A549 (cell line): ENCODE measurements at regions not wholly inside any gene's neighbourhood (a gene's known extent, or its start where the extent isn't known, plus 50 kb on each side); places are given as distances from the start of the nearest gene placed in this dataset.

Experiments used
- ATAC-seq, 2 experiments: fragments of 200-7000 bp in 1 of 2; fragments of >200 bp in 1 of 2; cut with Nextera tagmentation in 1 of 2; cut with Tn5 transposase in 1 of 2; 3 replicates each; pipeline versions ENCODE4 v1.8.0 to v1.9.1; 2018 to 2020; ENCODE audit warnings: mild to moderate bottlenecking in 1 of 2, moderate library complexity in 1 of 2
- CTCF ChIA-PET: fragments of 300-600 bp; sonication (Branson Sonifier 250); formaldehyde crosslinking; extraction: SDS; loops from one replicate; lab custom pipeline; 2021; ENCODE audit warnings: antibody characterized with exemption, inconsistent platforms; lab: Yijun Ruan, JAX
- POLR2A ChIA-PET: fragments of 350-600 bp; formaldehyde crosslinking; extraction: SDS; loops from one replicate; lab custom pipeline; 2021; ENCODE audit warnings: antibody characterized with exemption, inconsistent platforms; lab: Yijun Ruan, JAX
- DNase-seq, 2 experiments: peaks; one replicate each; pipeline versions ENCODE4 v3.0.0 to v3.0.0-alpha.2; 2011 to 2016; ENCODE audit warnings: low read depth in 1 of 2, low spot score in 1 of 2
- FAIRE-seq: peaks from 2 replicates; lab custom pipeline; 2011; peaks lifted over from hg19 to GRCh38; lab: Jason Lieb, UNC
- H3K27ac ChIP-seq, 2 experiments: fragments of >200 bp; sonication (Bioruptor Twin); formaldehyde crosslinking; 3 replicates each; pipeline ENCODE4 v1.5.1; 2016 to 2017
- H3K4me1 ChIP-seq: fragments of >200 bp; sonication (Bioruptor Twin); formaldehyde crosslinking; 3 replicates; pipeline ENCODE4 v1.6.1; 2016
- H3K4me2 ChIP-seq: fragments of >200 bp; sonication (Bioruptor Twin); formaldehyde crosslinking; 3 replicates; pipeline ENCODE4 v1.6.1; 2016
- H3K4me3 ChIP-seq: fragments of >200 bp; sonication (Bioruptor Twin); formaldehyde crosslinking; 3 replicates; pipeline ENCODE4 v1.5.1; 2016
- H3K9me3 ChIP-seq: fragments of >200 bp; sonication (Bioruptor Twin); formaldehyde crosslinking; 3 replicates; pipeline ENCODE4 v1.6.1; 2016
- CBX2 ChIP-seq: fragments of 200-600 bp; sonication (generic); IDR thresholded peaks from 2 replicates; pipeline ENCODE4 v1.6.1; 2016; ENCODE audit warnings: low read depth, mild to moderate bottlenecking, borderline replicate concordance
- CEBPB ChIP-seq, 2 experiments: fragments of >200 bp in 1 of 2; sonication (Bioruptor Twin) in 1 of 2; formaldehyde crosslinking in 1 of 2; IDR thresholded peaks; 2 replicates each; pipeline ENCODE4 v1.6.1; 2012 to 2016
- EP300 ChIP-seq, 2 experiments: fragments of >200 bp; sonication (Bioruptor Twin); formaldehyde crosslinking; IDR thresholded peaks; 2 replicates in 1 of 2; 3 replicates in 1 of 2; pipeline ENCODE4 v1.6.1; 2016 to 2017
- ESRRA ChIP-seq: fragments of 150-350 bp; IDR thresholded peaks from 2 replicates; pipeline ENCODE4 v1.6.1; 2014; ENCODE audit warnings: mild to moderate bottlenecking, low read length, borderline replicate concordance
- HOXB13 ChIP-seq: fragments of 250-450 bp; sonication (Bioruptor Pico); IDR thresholded peaks from 2 replicates; pipeline ENCODE4 v1.5.0; 2020; ENCODE audit warnings: low read depth, mild to moderate bottlenecking, moderate library complexity
- HOXB5 ChIP-seq: fragments of 250-450 bp; sonication (Bioruptor Pico); IDR thresholded peaks from 2 replicates; pipeline ENCODE4 v1.5.0; 2020; ENCODE audit warnings: mild to moderate bottlenecking, moderate library complexity
- MAZ ChIP-seq: fragments of 150-350 bp; IDR thresholded peaks from 2 replicates; pipeline ENCODE4 v1.6.1; 2014; ENCODE audit warnings: antibody characterized with exemption, low read depth, low read length, borderline replicate concordance
- POLR2A ChIP-seq: IDR thresholded peaks from 2 replicates; pipeline ENCODE4 v1.6.1; 2012; ENCODE audit warnings: mild to moderate bottlenecking, low read length
- POLR2AphosphoS2 ChIP-seq: conservative IDR thresholded peaks from 2 replicates; pipeline ENCODE4 v1.6.1; 2012; ENCODE audit warnings: low read length, improper control_type of control experiment, inconsistent platforms
- ZC3H11A ChIP-seq: fragments of 450-650 bp; IDR thresholded peaks from 2 replicates; pipeline ENCODE4 v1.6.1; 2014; ENCODE audit warnings: antibody characterized with exemption, mild to moderate bottlenecking
- WGBS: methylation state at CpG from one replicate; pipeline ENCODE4 v1.1.6; 2017; ENCODE audit errors: missing lambda C conversion rate; 5-methylcytosine and 5-hydroxymethylcytosine counted together
- TF ChIP-seq, protein P1 (sequence below): fragments of >200 bp; sonication (Bioruptor Twin); formaldehyde crosslinking; IDR thresholded peaks from 3 replicates; pipeline ENCODE4 v1.5.1; 2016
- TF ChIP-seq, protein P2 (sequence below): IDR thresholded peaks from 2 replicates; pipeline ENCODE4 v1.6.1; 2012; ENCODE audit warnings: low read depth, borderline replicate concordance
- TF ChIP-seq, protein P3 (sequence below): IDR thresholded peaks from 2 replicates; pipeline ENCODE4 v1.6.1; 2012
- TF ChIP-seq, protein P4 (sequence below): fragments of 150-350 bp; IDR thresholded peaks from 2 replicates; pipeline ENCODE4 v1.6.1; 2014; ENCODE audit warnings: low read depth, mild to moderate bottlenecking, low read length

DNA sequence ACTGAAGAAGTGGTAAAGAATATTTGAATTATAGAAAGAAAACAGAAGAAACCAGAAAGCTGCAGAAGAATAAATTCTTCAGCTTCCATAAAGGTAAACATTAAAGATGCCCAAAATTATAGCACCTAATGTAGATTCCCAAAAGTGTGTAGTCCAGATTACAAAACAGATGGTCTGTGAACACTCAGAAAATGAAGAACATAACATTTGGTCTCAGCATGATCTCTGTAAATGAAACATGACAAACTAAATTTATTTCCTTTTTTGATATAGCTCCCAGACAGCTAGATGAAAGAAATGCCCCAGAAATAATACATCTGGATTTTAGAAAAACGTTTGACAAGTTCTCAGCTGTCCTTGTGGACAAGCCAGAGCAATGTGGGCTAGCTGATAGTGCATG lies 794.2 kb upstream of the NXPH2 start:
- Histone ChIP-seq H3K4me1 (no peaks in the 10 kb centered on the region), H3K9me3 (no peaks in the 10 kb centered on the region), H3K27ac (no peak overlapping the region), H3K4me2 (no peak overlapping the region), H3K4me3 (no peak overlapping the region)
- ATAC-seq = no peak
- ChIA-PET POLR2A (no interaction called here), CTCF (no interaction called here)
- no peak for FAIRE-seq
- TF ChIP-seq MAZ = no peak
- TF ChIP-seq, protein P1, sequence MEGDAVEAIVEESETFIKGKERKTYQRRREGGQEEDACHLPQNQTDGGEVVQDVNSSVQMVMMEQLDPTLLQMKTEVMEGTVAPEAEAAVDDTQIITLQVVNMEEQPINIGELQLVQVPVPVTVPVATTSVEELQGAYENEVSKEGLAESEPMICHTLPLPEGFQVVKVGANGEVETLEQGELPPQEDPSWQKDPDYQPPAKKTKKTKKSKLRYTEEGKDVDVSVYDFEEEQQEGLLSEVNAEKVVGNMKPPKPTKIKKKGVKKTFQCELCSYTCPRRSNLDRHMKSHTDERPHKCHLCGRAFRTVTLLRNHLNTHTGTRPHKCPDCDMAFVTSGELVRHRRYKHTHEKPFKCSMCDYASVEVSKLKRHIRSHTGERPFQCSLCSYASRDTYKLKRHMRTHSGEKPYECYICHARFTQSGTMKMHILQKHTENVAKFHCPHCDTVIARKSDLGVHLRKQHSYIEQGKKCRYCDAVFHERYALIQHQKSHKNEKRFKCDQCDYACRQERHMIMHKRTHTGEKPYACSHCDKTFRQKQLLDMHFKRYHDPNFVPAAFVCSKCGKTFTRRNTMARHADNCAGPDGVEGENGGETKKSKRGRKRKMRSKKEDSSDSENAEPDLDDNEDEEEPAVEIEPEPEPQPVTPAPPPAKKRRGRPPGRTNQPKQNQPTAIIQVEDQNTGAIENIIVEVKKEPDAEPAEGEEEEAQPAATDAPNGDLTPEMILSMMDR = no peak
- no peak for TF ChIP-seq HOXB5 (CRISPR knock-in tag)
- no peak for TF ChIP-seq POLR2A
- TF ChIP-seq, protein P2, sequence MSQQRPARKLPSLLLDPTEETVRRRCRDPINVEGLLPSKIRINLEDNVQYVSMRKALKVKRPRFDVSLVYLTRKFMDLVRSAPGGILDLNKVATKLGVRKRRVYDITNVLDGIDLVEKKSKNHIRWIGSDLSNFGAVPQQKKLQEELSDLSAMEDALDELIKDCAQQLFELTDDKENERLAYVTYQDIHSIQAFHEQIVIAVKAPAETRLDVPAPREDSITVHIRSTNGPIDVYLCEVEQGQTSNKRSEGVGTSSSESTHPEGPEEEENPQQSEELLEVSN = no peak
- TF ChIP-seq HOXB13 (CRISPR knock-in tag) = no peak
- TF ChIP-seq POLR2AphosphoS2 = no peak
- TF ChIP-seq, protein P3, sequence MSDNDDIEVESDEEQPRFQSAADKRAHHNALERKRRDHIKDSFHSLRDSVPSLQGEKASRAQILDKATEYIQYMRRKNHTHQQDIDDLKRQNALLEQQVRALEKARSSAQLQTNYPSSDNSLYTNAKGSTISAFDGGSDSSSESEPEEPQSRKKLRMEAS = no peak
- WGBS = 6% methylated on average over 1 of the region's 1 CpG
- DNase-seq = no peak

DNA sequence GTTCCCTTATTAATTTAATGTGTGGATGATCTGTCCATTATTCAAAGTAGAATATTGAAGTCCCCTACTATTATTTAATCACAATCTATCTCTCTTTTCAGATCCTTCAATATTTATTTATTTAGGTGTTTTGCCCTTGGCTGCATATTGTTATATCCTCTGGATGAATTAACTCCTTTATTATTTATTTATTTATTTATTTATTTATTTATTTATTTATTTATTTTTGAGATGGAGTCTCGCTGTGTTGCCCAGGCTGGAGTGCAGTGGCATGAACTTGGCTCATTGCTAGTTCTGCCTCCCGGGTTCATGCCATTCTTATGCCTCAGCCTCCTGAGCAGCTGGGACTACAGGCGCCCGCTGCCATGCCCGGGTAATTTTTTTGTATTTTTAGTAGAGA lies 776.6 kb upstream of the NXPH2 start:
- H3K27ac ChIP-seq = no peak overlapping the region

DNA sequence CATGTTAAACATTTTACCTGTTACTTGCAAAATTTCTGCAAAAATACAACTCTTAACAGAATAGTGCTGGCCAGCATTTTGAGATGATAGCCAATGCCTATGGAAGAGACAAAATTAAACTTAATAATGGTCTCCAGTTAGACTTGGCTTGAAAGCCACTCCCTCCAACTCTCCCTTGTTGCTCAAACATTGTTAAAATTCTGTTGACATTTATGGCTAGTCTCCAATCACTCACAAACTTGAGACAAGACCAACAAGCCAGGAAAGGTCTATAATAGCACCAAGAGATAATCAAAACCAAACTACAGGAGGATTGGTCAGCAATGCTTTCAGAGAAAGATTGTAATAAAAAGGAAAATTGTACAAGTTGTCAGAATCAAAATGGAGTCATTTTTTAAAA lies 770.7 kb upstream of the NXPH2 start:
- H3K27ac ChIP-seq = no peak overlapping the region
- ATAC-seq (no peak), DNase-seq (no peak)
- no peaks in the 10 kb centered on the region; the same call in 2 of the 3 replicates for H3K9me3 ChIP-seq
- POLR2A ChIA-PET = no interaction called here
- no peak overlapping the region for H3K4me2 ChIP-seq
- CTCF ChIA-PET = no interaction called here
- TF ChIP-seq HOXB5 (CRISPR knock-in tag) = no peak
- TF ChIP-seq, protein P1 = no peak
- no peak for TF ChIP-seq EP300 (IDR thresholded peaks at IDR 0.05)
- TF ChIP-seq ESRRA = no peak
- TF ChIP-seq CBX2 = no peak
- no peak for TF ChIP-seq CEBPB (IDR thresholded peaks at IDR 0.05)
- TF ChIP-seq, protein P3 = no peak
- TF ChIP-seq, all 56 proteins: peak for 0
- Histone ChIP-seq H3K4me3 (no peak overlapping the region), H3K4me1 (no peaks in the 10 kb centered on the region)
- FAIRE-seq = no peak

More for the DNA sequence above, 776.6 kb upstream of the NXPH2 start:
- FAIRE-seq (no peak), ATAC-seq (no peak), DNase-seq (no peak)
- CTCF ChIA-PET = no interaction called here
- WGBS = 36% methylated on average over 5 of the region's 5 CpGs
- Histone ChIP-seq H3K9me3 (no peaks in the 10 kb centered on the region; the same call in 1 of the 3 replicates), H3K4me1 (no peaks in the 10 kb centered on the region), H3K4me2 (no peak overlapping the region), H3K4me3 (no peak overlapping the region)
- TF ChIP-seq ZC3H11A = peak; percentile 60
- TF ChIP-seq, protein P4, sequence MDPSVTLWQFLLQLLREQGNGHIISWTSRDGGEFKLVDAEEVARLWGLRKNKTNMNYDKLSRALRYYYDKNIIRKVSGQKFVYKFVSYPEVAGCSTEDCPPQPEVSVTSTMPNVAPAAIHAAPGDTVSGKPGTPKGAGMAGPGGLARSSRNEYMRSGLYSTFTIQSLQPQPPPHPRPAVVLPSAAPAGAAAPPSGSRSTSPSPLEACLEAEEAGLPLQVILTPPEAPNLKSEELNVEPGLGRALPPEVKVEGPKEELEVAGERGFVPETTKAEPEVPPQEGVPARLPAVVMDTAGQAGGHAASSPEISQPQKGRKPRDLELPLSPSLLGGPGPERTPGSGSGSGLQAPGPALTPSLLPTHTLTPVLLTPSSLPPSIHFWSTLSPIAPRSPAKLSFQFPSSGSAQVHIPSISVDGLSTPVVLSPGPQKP = no peak
- POLR2A ChIA-PET = no interaction called here
